Fibroblast of lung (primary cell): ENCODE measurements at regions not wholly inside any gene's neighbourhood (a gene's known extent, or its start where the extent isn't known, plus 50 kb on each side); places are given as distances from the start of the nearest gene placed in this dataset.

Source experiments
- DNase-seq, 2 donors: peaks; one replicate each; pipeline versions ENCODE4 v3.0.0 to v3.0.0-alpha.2; 2010; ENCODE audit warnings: low read depth in 2 of 2
- H2AFZ ChIP-seq: 2 replicates; pipeline ENCODE4 v1.5.1; 2012; ENCODE audit warnings: low read length, control low read depth, inconsistent platforms
- H3K27ac ChIP-seq: 2 replicates; pipeline ENCODE4 v1.5.1; 2011; ENCODE audit warnings: low read length, control low read depth; ENCODE audit not compliant: insufficient read depth
- H3K27me3 ChIP-seq: 2 replicates; pipeline ENCODE4 v1.5.1; 2011; ENCODE audit warnings: mild to moderate bottlenecking, low read length; ENCODE audit not compliant: control insufficient read depth, insufficient read depth
- H3K36me3 ChIP-seq: 2 replicates; pipeline ENCODE4 v1.5.1; 2011; ENCODE audit warnings: low read length; ENCODE audit not compliant: control insufficient read depth, insufficient read depth
- H3K4me1 ChIP-seq: 2 replicates; pipeline ENCODE4 v1.5.1; 2011; ENCODE audit warnings: low read length; ENCODE audit not compliant: control insufficient read depth, insufficient read depth; ENCODE audit errors: extremely low read depth
- H3K4me2 ChIP-seq: 2 replicates; pipeline ENCODE4 v1.5.1; 2011; ENCODE audit warnings: low read length, control low read depth; ENCODE audit not compliant: insufficient read depth; ENCODE audit errors: extremely low read depth
- H3K4me3 ChIP-seq, 4 experiments: fragments of 200-600 bp in 1 of 4; sonication (generic) in 1 of 4; replicated peaks in 1 of 4; 2 replicates each; pipeline ENCODE4 v1.5.1; 2011 to 2016; ENCODE audit warnings: low read length in 4 of 4, low read depth in 3 of 4, mild to moderate bottlenecking in 3 of 4, control low read depth in 2 of 4, inconsistent platforms in 1 of 4, mixed read lengths in 1 of 4; ENCODE audit not compliant: insufficient read depth in 1 of 4; ENCODE audit errors: control extremely low read depth in 1 of 4
- H3K79me2 ChIP-seq: 2 replicates; pipeline ENCODE4 v1.5.1; 2012; ENCODE audit warnings: mild to moderate bottlenecking, low read length, inconsistent platforms; ENCODE audit not compliant: control insufficient read depth, insufficient read depth
- H3K9ac ChIP-seq: 2 replicates; pipeline ENCODE4 v1.5.1; 2011; ENCODE audit warnings: mild to moderate bottlenecking, low read length, control low read depth; ENCODE audit not compliant: insufficient read depth
- H3K9me3 ChIP-seq: 2 replicates; pipeline ENCODE4 v1.5.1; 2012; ENCODE audit warnings: low read depth, low read length; ENCODE audit not compliant: control insufficient read depth, insufficient read depth
- H4K20me1 ChIP-seq: 2 replicates; pipeline ENCODE4 v1.5.1; 2011; ENCODE audit warnings: low read length; ENCODE audit not compliant: control insufficient read depth, insufficient read depth; ENCODE audit errors: extremely low read depth
- EZH2 ChIP-seq: IDR thresholded peaks from 2 replicates; pipeline ENCODE4 v1.5.1; 2012; ENCODE audit warnings: low read length, control low read depth, mild to moderate bottlenecking; ENCODE audit errors: missing control alignments
- TF ChIP-seq, protein P1 (sequence below), 2 donors: IDR thresholded peaks in 1 of 2; conservative IDR thresholded peaks in 1 of 2; 1 replicate in 1 of 2; 2 replicates in 1 of 2; pipeline ENCODE4 v1.5.1; 2011 to 2012; ENCODE audit warnings: low read length in 2 of 2, control low read depth in 1 of 2, inconsistent platforms in 1 of 2, low read depth in 1 of 2, mild to moderate bottlenecking in 1 of 2

DNA sequence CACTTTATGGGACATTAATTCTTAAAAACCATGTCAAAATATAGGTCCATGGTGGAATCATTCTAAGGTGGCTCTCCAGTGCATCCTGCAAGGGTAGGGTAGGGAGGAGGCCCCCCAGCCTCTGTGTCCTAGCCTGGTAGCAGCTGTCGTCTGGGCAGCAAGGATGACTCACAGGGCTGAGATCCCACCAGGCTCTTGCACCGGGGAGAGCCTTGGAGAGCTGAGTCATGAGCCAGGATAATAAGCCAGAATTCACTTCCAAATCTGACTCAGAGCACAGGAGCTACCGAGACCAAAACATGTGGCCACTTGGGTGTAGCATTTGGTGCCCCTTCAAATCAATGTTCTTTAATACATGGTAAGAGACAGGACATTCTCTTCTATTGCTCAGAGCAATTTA lies 298.5 kb downstream of the NEBL start:
- DNase-seq: peak; percentile 92 to 97
- H4K20me1 ChIP-seq: no peaks in the 10 kb centered on the region
- H3K4me3 ChIP-seq: no peak overlapping the region
- H3K9ac ChIP-seq: no peak overlapping the region
- H3K9me3 ChIP-seq: no peaks in the 10 kb centered on the region
- no peaks in the 10 kb centered on the region for H3K36me3 ChIP-seq
- no peaks in the 10 kb centered on the region for H3K27me3 ChIP-seq
- H3K79me2 ChIP-seq: no peaks in the 10 kb centered on the region
- H2AFZ ChIP-seq: no peak overlapping the region
- H3K27ac ChIP-seq: no peak overlapping the region
- H3K4me1 ChIP-seq: peaks cover 4% of the 10 kb centered on the region
- TF ChIP-seq, protein P1, sequence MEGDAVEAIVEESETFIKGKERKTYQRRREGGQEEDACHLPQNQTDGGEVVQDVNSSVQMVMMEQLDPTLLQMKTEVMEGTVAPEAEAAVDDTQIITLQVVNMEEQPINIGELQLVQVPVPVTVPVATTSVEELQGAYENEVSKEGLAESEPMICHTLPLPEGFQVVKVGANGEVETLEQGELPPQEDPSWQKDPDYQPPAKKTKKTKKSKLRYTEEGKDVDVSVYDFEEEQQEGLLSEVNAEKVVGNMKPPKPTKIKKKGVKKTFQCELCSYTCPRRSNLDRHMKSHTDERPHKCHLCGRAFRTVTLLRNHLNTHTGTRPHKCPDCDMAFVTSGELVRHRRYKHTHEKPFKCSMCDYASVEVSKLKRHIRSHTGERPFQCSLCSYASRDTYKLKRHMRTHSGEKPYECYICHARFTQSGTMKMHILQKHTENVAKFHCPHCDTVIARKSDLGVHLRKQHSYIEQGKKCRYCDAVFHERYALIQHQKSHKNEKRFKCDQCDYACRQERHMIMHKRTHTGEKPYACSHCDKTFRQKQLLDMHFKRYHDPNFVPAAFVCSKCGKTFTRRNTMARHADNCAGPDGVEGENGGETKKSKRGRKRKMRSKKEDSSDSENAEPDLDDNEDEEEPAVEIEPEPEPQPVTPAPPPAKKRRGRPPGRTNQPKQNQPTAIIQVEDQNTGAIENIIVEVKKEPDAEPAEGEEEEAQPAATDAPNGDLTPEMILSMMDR (conservative IDR thresholded peaks at IDR 0.05 in 1 of 2, IDR thresholded peaks at IDR 0.05 in 1 of 2; ENCODE audit: low read depth in 1 of 2, low read length in 2 of 2): no peak
- TF ChIP-seq EZH2: no peak
- H3K4me2 ChIP-seq: no peak overlapping the region

DNA sequence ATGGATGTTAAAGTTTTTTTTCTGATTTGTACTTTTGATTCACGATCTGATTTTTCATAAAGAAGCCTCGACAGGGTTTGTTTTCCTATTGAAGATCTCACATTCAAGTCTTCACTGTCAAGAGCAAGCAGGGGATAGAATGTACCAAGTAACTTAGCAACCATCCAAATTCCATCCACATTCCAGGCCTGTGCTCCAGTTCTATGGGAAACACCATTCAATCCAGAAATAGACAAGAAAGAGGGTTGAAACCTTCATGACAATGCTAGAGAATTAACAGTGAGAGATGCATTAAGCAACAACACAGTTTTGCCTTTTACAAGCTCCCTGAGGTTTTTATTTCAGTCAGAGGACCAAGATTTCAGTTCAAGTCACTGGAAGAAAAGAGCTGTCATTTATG lies 300.2 kb downstream of the NEBL start:
- Histone ChIP-seq H4K20me1 (no peaks in the 10 kb centered on the region), H3K9ac (no peak overlapping the region), H3K4me1 (peaks cover 4% of the 10 kb centered on the region), H3K79me2 (no peaks in the 10 kb centered on the region), H3K4me2 (no peak overlapping the region), H3K27ac (no peak overlapping the region), H3K36me3 (no peaks in the 10 kb centered on the region), H2AFZ (no peak overlapping the region), H3K27me3 (no peaks in the 10 kb centered on the region), H3K9me3 (no peaks in the 10 kb centered on the region), H3K4me3 (no peak overlapping the region)
- DNase-seq: peak; percentile 28 to 85
- no peak for TF ChIP-seq EZH2
- TF ChIP-seq, protein P1 (conservative IDR thresholded peaks at IDR 0.05 in 1 of 2, IDR thresholded peaks at IDR 0.05 in 1 of 2; ENCODE audit: low read depth in 1 of 2, low read length in 2 of 2): no peak

DNA sequence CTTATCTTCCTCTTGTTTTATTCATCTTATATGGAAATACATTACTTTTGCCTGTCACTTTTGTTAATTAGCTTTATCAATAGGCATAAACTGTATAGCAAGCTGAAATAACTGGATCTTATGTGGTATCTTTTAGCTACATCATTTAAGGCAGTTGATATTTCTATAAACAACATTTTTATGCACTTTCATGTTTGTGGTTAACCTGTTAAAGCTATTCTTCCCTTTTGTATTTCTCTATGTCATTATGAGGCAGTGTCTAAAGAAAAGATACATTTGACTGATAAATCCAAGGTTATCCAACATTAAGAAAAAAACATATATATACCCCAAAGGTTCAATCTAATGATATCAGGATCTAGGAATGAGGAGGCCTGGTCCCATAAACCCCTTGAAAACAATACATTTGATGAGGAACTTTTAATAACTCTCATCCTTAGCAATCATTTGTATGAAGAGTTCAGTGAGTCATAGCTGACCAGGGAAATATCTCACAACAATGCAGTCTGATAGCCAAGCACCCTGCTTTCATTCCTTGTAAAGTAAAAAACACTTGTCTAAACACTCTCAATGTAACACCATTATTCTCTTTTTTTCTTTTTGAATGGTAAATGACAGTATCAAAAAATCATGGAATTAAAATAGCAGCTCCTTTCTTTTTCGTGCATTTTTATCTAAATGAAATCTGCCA lies 300.9 kb downstream of the NEBL start:
- no peaks in the 10 kb centered on the region for H3K36me3 ChIP-seq
- H3K4me2 ChIP-seq: no peak overlapping the region
- H4K20me1 ChIP-seq: no peaks in the 10 kb centered on the region
- H2AFZ ChIP-seq: no peak overlapping the region
- TF ChIP-seq, protein P1 (conservative IDR thresholded peaks at IDR 0.05 in 1 of 2, IDR thresholded peaks at IDR 0.05 in 1 of 2; ENCODE audit: low read depth in 1 of 2, low read length in 2 of 2): no peak
- no peak for TF ChIP-seq EZH2
- H3K4me1 ChIP-seq: peaks cover 4% of the 10 kb centered on the region
- H3K9ac ChIP-seq: no peak overlapping the region
- no peaks in the 10 kb centered on the region for H3K27me3 ChIP-seq
- no peak overlapping the region for H3K4me3 ChIP-seq
- no peaks in the 10 kb centered on the region for H3K9me3 ChIP-seq
- no peak overlapping the region for H3K27ac ChIP-seq
- no peaks in the 10 kb centered on the region for H3K79me2 ChIP-seq
- DNase-seq: peak; percentile 36 to 83
